GM23248 (cell line): ENCODE measurements at regions not wholly inside any gene's neighbourhood (a gene's known extent, or its start where the extent isn't known, plus 50 kb on each side); places are given as distances from the start of the nearest gene placed in this dataset.
"Not testable (repeated sequence)": the region's sequence is repeated elsewhere in the genome, so short reads cannot be mapped to it uniquely, and the experiment has no call there.

Source experiments
- EZH2 ChIP-seq: fragments of 200-600 bp; sonication (generic); IDR thresholded peaks from 2 replicates; pipeline ENCODE4 v1.6.1; 2018; ENCODE audit warnings: antibody characterized with exemption, mild to moderate bottlenecking; ENCODE audit not compliant: insufficient read depth, poor library complexity, severe bottlenecking
- EZH2phosphoT487 ChIP-seq: fragments of 200-600 bp; sonication (generic); IDR thresholded peaks from 2 replicates; pipeline ENCODE4 v1.6.1; 2018; ENCODE audit warnings: antibody characterized with exemption, moderate library complexity, mild to moderate bottlenecking, low read depth; ENCODE audit not compliant: insufficient read depth

- TF ChIP-seq EZH2, EZH2phosphoT487: not testable (repeated sequence)
These were observed 1714.6 kb downstream of the KHDRBS2 start for GRCh38 chr6:60571293-60572016.
